ENCODE measurements at regions not wholly inside any gene's neighbourhood (a gene's known extent, or its start where the extent isn't known, plus 50 kb on each side); places are given as distances from the start of the nearest gene placed in this dataset.

DNA sequence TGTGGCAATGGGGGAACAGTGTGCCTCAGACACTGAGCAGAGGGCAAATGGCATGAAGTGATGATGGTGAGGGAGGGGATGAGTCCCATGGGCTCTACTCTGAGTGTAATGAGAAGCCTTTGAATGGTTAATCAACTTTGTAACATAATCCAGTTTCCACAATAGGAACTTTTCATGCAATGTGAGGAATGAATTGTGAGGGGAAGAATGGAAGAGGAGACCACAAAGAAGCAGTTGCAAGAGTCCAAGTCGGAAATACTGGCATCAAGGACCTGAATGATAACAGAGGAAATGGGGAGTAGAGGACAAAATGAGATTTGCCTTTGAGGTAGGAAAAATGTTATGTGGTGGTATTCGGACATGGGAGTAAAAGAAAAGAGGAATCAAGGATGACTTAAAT lies 476.9 kb upstream of the PRICKLE1 start:
- H3K36me3 ChIP-seq: no peaks in the 10 kb centered on the region
- no peak for DNase-seq (ENCODE audit: low spot score)
- intact Hi-C loops (cut with DNase I): no loop called here
- H3K27ac ChIP-seq: no peak overlapping the region
- TF ChIP-seq POLR2A (IDR thresholded peaks at IDR 0.05) (no peak), POLR2AphosphoS5 (IDR thresholded peaks at IDR 0.05) (no peak), CTCF (IDR thresholded peaks at IDR 0.05) (no peak)
- H3K9me3 ChIP-seq: no peaks in the 10 kb centered on the region
- H3K27me3 ChIP-seq (replicated peaks; ENCODE audit: insufficient read depth): no peaks in the 10 kb centered on the region
- H3K4me1 ChIP-seq (replicated peaks): no peaks in the 10 kb centered on the region
- no peak overlapping the region for H3K4me3 ChIP-seq
- WGBS: 89% methylated on average over 2 of the region's 2 CpGs

DNA sequence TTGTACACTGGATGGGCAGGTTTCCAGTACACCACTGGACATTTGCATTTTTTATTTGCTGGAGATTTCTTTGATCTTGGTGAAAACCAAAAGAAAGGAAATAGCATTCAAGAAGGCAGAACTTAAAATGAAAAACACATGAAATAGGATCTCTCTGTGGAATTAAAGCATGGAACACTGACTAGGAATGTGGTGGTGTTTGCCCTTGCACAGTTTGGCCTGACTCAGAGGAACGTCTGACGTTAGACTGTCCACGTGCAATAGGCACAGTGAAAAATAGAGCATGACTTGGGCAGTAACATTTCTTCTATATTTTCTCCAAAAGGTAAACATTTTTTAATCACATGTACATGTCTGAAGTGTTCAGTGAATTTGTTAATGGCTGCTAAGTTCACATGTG lies 474.1 kb upstream of the PRICKLE1 start:
- Histone ChIP-seq H3K36me3 (no peaks in the 10 kb centered on the region), H3K27me3 (replicated peaks; ENCODE audit: insufficient read depth) (no peaks in the 10 kb centered on the region), H3K27ac (no peak overlapping the region), H3K4me3 (no peak overlapping the region), H3K4me1 (replicated peaks) (no peaks in the 10 kb centered on the region), H3K9me3 (no peaks in the 10 kb centered on the region)
- intact Hi-C loops (cut with DNase I): no loop called here
- DNase-seq (ENCODE audit: low spot score): no peak
- WGBS: 53% methylated on average over 3 of the region's 3 CpGs
- TF ChIP-seq POLR2A (IDR thresholded peaks at IDR 0.05) (no peak), CTCF (IDR thresholded peaks at IDR 0.05) (no peak), POLR2AphosphoS5 (IDR thresholded peaks at IDR 0.05) (no peak)

DNA sequence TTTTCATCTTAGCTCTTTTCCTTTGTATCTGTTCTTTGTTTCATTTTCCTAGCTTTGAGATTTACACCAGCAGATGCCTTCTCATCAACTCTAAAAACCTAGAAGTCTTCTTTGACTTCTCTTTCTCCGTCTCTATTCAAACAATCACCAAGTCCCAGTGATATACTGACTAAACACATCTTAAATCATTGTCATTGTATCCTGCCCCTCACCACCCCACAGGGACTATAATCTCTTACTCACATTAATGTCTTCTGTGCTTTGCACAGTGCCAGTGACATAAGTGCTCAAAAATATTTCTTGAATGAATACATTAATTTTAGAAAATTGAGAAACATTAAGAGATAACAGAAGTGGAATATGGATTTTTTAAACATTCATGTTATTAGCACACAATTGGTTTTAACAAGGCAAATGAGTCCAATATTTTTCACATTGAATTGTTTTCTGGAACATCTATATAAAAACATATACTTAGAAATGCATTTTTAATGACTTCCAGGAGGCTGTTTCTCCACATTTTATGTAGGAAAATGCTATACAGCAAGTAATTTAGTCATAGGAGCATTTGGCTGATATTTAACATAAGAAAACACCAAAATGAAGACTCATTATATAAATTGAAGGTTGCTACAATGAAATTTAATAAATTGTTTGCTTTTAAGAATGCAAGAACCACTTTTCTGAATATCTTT lies 472.8 kb upstream of the PRICKLE1 start:
- intact Hi-C loops (cut with DNase I): no loop called here
- H3K4me3 ChIP-seq: no peak overlapping the region
- H3K4me1 ChIP-seq (replicated peaks): no peaks in the 10 kb centered on the region
- H3K27me3 ChIP-seq (replicated peaks; ENCODE audit: insufficient read depth): no peaks in the 10 kb centered on the region
- H3K27ac ChIP-seq: no peak overlapping the region
- H3K9me3 ChIP-seq: no peaks in the 10 kb centered on the region
- DNase-seq (ENCODE audit: low spot score): no peak
- TF ChIP-seq POLR2AphosphoS5 (IDR thresholded peaks at IDR 0.05) (no peak), POLR2A (IDR thresholded peaks at IDR 0.05) (no peak), CTCF (IDR thresholded peaks at IDR 0.05) (no peak)
- H3K36me3 ChIP-seq: no peaks in the 10 kb centered on the region
- 52% methylated on average over 1 of the region's 1 CpG for WGBS

DNA sequence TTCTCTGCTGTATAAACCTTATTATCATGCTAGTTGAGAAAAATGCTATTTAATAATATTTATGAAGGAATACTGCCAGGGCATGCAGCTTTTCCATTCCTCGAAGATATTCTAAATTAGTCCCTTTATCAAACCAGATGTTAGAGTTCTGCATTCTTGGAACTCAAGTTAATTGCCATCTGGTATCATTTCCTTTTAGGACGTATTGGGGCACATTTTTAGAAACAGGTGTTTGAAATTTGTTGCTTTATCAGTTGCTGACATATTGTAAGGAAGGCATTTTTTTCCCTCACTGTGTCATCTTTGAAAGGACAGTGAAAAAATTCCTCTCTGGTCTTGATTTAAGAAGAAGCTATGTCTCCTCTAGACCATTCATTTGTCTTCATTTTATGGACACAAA lies 471.2 kb upstream of the PRICKLE1 start:
- no peak overlapping the region for H3K27ac ChIP-seq
- intact Hi-C loops (cut with DNase I): no loop called here
- no peaks in the 10 kb centered on the region for H3K36me3 ChIP-seq
- TF ChIP-seq POLR2A (IDR thresholded peaks at IDR 0.05): no peak
- no peak for TF ChIP-seq CTCF (IDR thresholded peaks at IDR 0.05)
- TF ChIP-seq POLR2AphosphoS5 (IDR thresholded peaks at IDR 0.05): no peak
- WGBS: 35% methylated on average over 2 of the region's 2 CpGs
- H3K4me1 ChIP-seq (replicated peaks): no peaks in the 10 kb centered on the region
- DNase-seq (ENCODE audit: low spot score): no peak
- H3K27me3 ChIP-seq (replicated peaks; ENCODE audit: insufficient read depth): no peaks in the 10 kb centered on the region
- H3K9me3 ChIP-seq: no peaks in the 10 kb centered on the region
- H3K4me3 ChIP-seq: no peak overlapping the region

DNA sequence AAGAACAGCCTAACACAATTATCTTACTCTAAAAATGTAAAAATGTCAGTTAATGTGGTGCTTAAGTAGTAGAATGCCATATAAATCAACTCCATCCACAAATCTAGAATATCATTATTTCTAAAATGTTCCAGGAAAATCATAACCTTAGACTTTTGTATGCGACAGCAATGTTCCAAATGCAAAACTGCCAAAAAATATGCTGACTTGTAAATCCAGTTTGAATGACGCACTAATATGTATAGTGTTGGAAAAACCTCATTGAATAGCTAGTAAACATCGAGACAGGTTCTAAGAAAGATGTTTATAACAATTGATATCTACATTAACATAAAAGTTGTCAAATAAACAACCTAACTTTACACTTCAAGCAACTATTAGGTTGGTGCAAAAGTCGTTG lies 469.1 kb upstream of the PRICKLE1 start:
- Histone ChIP-seq H3K9me3 (no peaks in the 10 kb centered on the region), H3K27me3 (replicated peaks; ENCODE audit: insufficient read depth) (no peaks in the 10 kb centered on the region), H3K4me3 (no peak overlapping the region), H3K27ac (no peak overlapping the region), H3K4me1 (replicated peaks) (no peaks in the 10 kb centered on the region), H3K36me3 (no peaks in the 10 kb centered on the region)
- DNase-seq (ENCODE audit: low spot score): no peak
- 94% methylated on average over 4 of the region's 4 CpGs for WGBS
- TF ChIP-seq CTCF (IDR thresholded peaks at IDR 0.05) (no peak), POLR2AphosphoS5 (IDR thresholded peaks at IDR 0.05) (no peak), POLR2A (IDR thresholded peaks at IDR 0.05) (no peak)
- intact Hi-C loops (cut with DNase I): no loop called here

Data from prostate gland (tissue), 2 donors.